NCI-H510A treated with DMSO at 0.1 percent for 48 hours (cell line): ENCODE measurements at regions not wholly inside any gene's neighbourhood (a gene's known extent, or its start where the extent isn't known, plus 50 kb on each side); places are given as distances from the start of the nearest gene placed in this dataset.

ENCODE experiments used
- DNase-seq: peaks from one replicate; lab custom pipeline; 2025; lab: John Stamatoyannopoulos, UW

GRCh38 chr3:189117087-189117486 lies 54.7 kb upstream of the TPRG1 start:
- no peak for DNase-seq

GRCh38 chr3:189118896-189119295 lies 52.9 kb upstream of the TPRG1 start:
- DNase-seq: no peak

GRCh38 chr3:189119950-189120349 lies 51.8 kb upstream of the TPRG1 start:
- no peak for DNase-seq

- DNase-seq: no peak
Measured at GRCh38 chr3:189121092-189121491, 50.7 kb upstream of the TPRG1 start.
